ENCODE measurements at regions not wholly inside any gene's neighbourhood (a gene's known extent, or its start where the extent isn't known, plus 50 kb on each side); places are given as distances from the start of the nearest gene placed in this dataset.

- TF ChIP-seq, protein P1, sequence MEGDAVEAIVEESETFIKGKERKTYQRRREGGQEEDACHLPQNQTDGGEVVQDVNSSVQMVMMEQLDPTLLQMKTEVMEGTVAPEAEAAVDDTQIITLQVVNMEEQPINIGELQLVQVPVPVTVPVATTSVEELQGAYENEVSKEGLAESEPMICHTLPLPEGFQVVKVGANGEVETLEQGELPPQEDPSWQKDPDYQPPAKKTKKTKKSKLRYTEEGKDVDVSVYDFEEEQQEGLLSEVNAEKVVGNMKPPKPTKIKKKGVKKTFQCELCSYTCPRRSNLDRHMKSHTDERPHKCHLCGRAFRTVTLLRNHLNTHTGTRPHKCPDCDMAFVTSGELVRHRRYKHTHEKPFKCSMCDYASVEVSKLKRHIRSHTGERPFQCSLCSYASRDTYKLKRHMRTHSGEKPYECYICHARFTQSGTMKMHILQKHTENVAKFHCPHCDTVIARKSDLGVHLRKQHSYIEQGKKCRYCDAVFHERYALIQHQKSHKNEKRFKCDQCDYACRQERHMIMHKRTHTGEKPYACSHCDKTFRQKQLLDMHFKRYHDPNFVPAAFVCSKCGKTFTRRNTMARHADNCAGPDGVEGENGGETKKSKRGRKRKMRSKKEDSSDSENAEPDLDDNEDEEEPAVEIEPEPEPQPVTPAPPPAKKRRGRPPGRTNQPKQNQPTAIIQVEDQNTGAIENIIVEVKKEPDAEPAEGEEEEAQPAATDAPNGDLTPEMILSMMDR (IDR thresholded peaks at IDR 0.05): no peak
- TF ChIP-seq POLR2A (IDR thresholded peaks at IDR 0.05): no peak
These were observed 60.1 kb upstream of the ARID5B start for GRCh38 chr10:61841338-61841875.

All from lower leg skin (tissue), 3 donors.